Liver (tissue), 3 donors: ENCODE measurements at regions not wholly inside any gene's neighbourhood (a gene's known extent, or its start where the extent isn't known, plus 50 kb on each side); places are given as distances from the start of the nearest gene placed in this dataset.

ENCODE experiments used
- EGR1 ChIP-seq, 2 donors: IDR thresholded peaks; 2 replicates each; pipeline ENCODE4 v1.6.1; 2016 to 2018; ENCODE audit warnings: antibody characterized with exemption in 2 of 2, low read depth in 2 of 2
- FOXA1 ChIP-seq: IDR thresholded peaks from 2 replicates; pipeline ENCODE4 v1.6.1; 2016; ENCODE audit warnings: antibody characterized with exemption
- FOXA2 ChIP-seq: IDR thresholded peaks from 2 replicates; pipeline ENCODE4 v1.6.1; 2016; ENCODE audit warnings: antibody characterized with exemption
- GABPA ChIP-seq, 2 donors: IDR thresholded peaks in 1 of 2; conservative IDR thresholded peaks in 1 of 2; 2 replicates each; pipeline ENCODE4 v1.6.1; 2016; ENCODE audit warnings: antibody characterized with exemption in 2 of 2, mild to moderate bottlenecking in 1 of 2, moderate library complexity in 1 of 2
- JUND ChIP-seq, 2 donors: IDR thresholded peaks; 2 replicates each; pipeline ENCODE4 v1.6.1; 2016; ENCODE audit warnings: antibody characterized with exemption in 2 of 2
- MAX ChIP-seq: IDR thresholded peaks from 2 replicates; pipeline ENCODE4 v1.6.1; 2016; ENCODE audit warnings: antibody characterized with exemption
- RAD21 ChIP-seq, 2 donors: IDR thresholded peaks; 2 replicates each; pipeline ENCODE4 v1.6.1; 2016; ENCODE audit warnings: antibody characterized with exemption in 2 of 2, mild to moderate bottlenecking in 2 of 2
- REST ChIP-seq: IDR thresholded peaks from 2 replicates; pipeline ENCODE4 v1.6.1; 2016; ENCODE audit warnings: antibody characterized with exemption, mild to moderate bottlenecking
- TAF1 ChIP-seq: conservative IDR thresholded peaks from 2 replicates; pipeline ENCODE4 v1.6.1; 2016; ENCODE audit warnings: antibody characterized with exemption, mild to moderate bottlenecking
- YY1 ChIP-seq: IDR thresholded peaks from 2 replicates; pipeline ENCODE4 v1.6.1; 2016; ENCODE audit warnings: antibody characterized with exemption, mild to moderate bottlenecking
- ZBTB33 ChIP-seq: IDR thresholded peaks from 2 replicates; pipeline ENCODE4 v1.6.1; 2016; ENCODE audit warnings: antibody characterized with exemption
- TF ChIP-seq, protein P1 (sequence below): fragments of 150-350 bp; IDR thresholded peaks from 2 replicates; pipeline ENCODE4 v1.5.1; 2017; ENCODE audit warnings: improper control_type of control experiment, low read depth, low read length; ENCODE audit not compliant: missing input control
- TF ChIP-seq, protein P2 (sequence below): IDR thresholded peaks from 2 replicates; pipeline ENCODE4 v1.6.1; 2016; ENCODE audit warnings: antibody characterized with exemption
- donor health status: healthy.
- donor health status: healthy.

- TF ChIP-seq, protein P1, sequence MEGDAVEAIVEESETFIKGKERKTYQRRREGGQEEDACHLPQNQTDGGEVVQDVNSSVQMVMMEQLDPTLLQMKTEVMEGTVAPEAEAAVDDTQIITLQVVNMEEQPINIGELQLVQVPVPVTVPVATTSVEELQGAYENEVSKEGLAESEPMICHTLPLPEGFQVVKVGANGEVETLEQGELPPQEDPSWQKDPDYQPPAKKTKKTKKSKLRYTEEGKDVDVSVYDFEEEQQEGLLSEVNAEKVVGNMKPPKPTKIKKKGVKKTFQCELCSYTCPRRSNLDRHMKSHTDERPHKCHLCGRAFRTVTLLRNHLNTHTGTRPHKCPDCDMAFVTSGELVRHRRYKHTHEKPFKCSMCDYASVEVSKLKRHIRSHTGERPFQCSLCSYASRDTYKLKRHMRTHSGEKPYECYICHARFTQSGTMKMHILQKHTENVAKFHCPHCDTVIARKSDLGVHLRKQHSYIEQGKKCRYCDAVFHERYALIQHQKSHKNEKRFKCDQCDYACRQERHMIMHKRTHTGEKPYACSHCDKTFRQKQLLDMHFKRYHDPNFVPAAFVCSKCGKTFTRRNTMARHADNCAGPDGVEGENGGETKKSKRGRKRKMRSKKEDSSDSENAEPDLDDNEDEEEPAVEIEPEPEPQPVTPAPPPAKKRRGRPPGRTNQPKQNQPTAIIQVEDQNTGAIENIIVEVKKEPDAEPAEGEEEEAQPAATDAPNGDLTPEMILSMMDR = no peak
- TF ChIP-seq, protein P2, sequence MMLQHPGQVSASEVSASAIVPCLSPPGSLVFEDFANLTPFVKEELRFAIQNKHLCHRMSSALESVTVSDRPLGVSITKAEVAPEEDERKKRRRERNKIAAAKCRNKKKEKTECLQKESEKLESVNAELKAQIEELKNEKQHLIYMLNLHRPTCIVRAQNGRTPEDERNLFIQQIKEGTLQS = no peak
- no peak for TF ChIP-seq ZBTB33
- no peak for TF ChIP-seq YY1
- no peak for TF ChIP-seq TAF1
- no peak for TF ChIP-seq FOXA1
- no peak for TF ChIP-seq EGR1 (IDR thresholded peaks at IDR 0.05; ENCODE audit: low read depth in 2 of 2)
- TF ChIP-seq FOXA2 = no peak
- TF ChIP-seq GABPA (IDR thresholded peaks at IDR 0.05 in 1 of 2, conservative IDR thresholded peaks at IDR 0.05 in 1 of 2) = no peak
- no peak for TF ChIP-seq MAX
- no peak for TF ChIP-seq JUND (IDR thresholded peaks at IDR 0.05)
- no peak for TF ChIP-seq RAD21 (IDR thresholded peaks at IDR 0.05)
- TF ChIP-seq REST = no peak
Observed at GRCh38 chr1:115222616-115223402, 115.2 kb downstream of the NGF start.
